Naive thymus-derived CD4-positive, alpha-beta T cell (primary cell): ENCODE measurements at regions not wholly inside any gene's neighbourhood (a gene's known extent, or its start where the extent isn't known, plus 50 kb on each side); places are given as distances from the start of the nearest gene placed in this dataset.

Experiments used
- ATAC-seq: fragments of 150-1000 bp; cut with Tn5 transposase; 2 replicates; pipeline ENCODE4 v1.10.0; 2021; ENCODE audit warnings: mild to moderate bottlenecking, moderate library complexity
- CTCF ChIA-PET: fragments of 350-600 bp; sonication (Branson Sonifier 250); formaldehyde crosslinking; loops from one replicate; lab custom pipeline; 2021; ENCODE audit warnings: antibody characterized with exemption; lab: Charles Lee
- POLR2A ChIA-PET: fragments of 350-600 bp; sonication (Branson Sonifier 250); formaldehyde crosslinking; loops from one replicate; lab custom pipeline; 2021; ENCODE audit warnings: antibody characterized with exemption, inconsistent platforms; lab: Charles Lee
- DNase-seq, 9 donors: peaks; one replicate each; pipeline versions ENCODE4 v3.0.0 to v3.0.0-alpha.2; 2020 to 2022; ENCODE audit warnings: mixed read lengths in 1 of 9
- H3K27ac ChIP-seq: one replicate; pipeline ENCODE4 v1.7.0; 2013; ENCODE audit warnings: mild to moderate bottlenecking, low read depth, low read length, moderate library complexity
- H3K27me3 ChIP-seq, 2 donors: one replicate each; pipeline ENCODE4 v1.7.0; 2013; ENCODE audit warnings: low read length in 2 of 2, mild to moderate bottlenecking in 2 of 2, moderate library complexity in 2 of 2; ENCODE audit not compliant: control insufficient read depth in 2 of 2, insufficient read depth in 2 of 2
- H3K36me3 ChIP-seq, 3 experiments: 1 replicate in 2 of 3; 2 replicates in 1 of 3; pipeline ENCODE4 v1.7.0; 2013; ENCODE audit warnings: low read length in 3 of 3, mild to moderate bottlenecking in 3 of 3, moderate library complexity in 1 of 3; ENCODE audit not compliant: insufficient read depth in 3 of 3, control insufficient read depth in 2 of 3
- H3K4me1 ChIP-seq, 2 donors: one replicate each; pipeline ENCODE4 v1.7.0; 2013; ENCODE audit warnings: low read length in 2 of 2, mild to moderate bottlenecking in 2 of 2, moderate library complexity in 1 of 2; ENCODE audit not compliant: control insufficient read depth in 2 of 2, insufficient read depth in 2 of 2
- H3K4me3 ChIP-seq: 2 replicates; pipeline ENCODE4 v1.7.0; 2013; ENCODE audit warnings: mild to moderate bottlenecking, low read length
- H3K9me3 ChIP-seq, 3 experiments: 1 replicate in 2 of 3; 2 replicates in 1 of 3; pipeline ENCODE4 v1.7.0; 2013; ENCODE audit warnings: low read length in 3 of 3; ENCODE audit not compliant: control insufficient read depth in 2 of 3
- H3K27ac Mint-ChIP-seq, 9 donors: one replicate each; pipeline ENCODE4 v1.8.0; 2020 to 2022; ENCODE audit warnings: mixed read lengths in 9 of 9, mild to moderate bottlenecking in 8 of 9, moderate library complexity in 5 of 9, inconsistent platforms in 2 of 9
- H3K27me3 Mint-ChIP-seq, 5 donors: one replicate each; pipeline ENCODE4 v1.8.0; 2021 to 2022; ENCODE audit warnings: mixed read lengths in 5 of 5, mild to moderate bottlenecking in 1 of 5
- H3K36me3 Mint-ChIP-seq, 5 donors: one replicate each; pipeline ENCODE4 v1.8.0; 2020 to 2022; ENCODE audit warnings: mixed read lengths in 5 of 5, mild to moderate bottlenecking in 3 of 5, inconsistent platforms in 1 of 5
- H3K4me1 Mint-ChIP-seq, 7 donors: one replicate each; pipeline ENCODE4 v1.8.0; 2020 to 2022; ENCODE audit warnings: mixed read lengths in 7 of 7, mild to moderate bottlenecking in 3 of 7, inconsistent platforms in 1 of 7
- H3K4me3 Mint-ChIP-seq, 10 donors: one replicate each; pipeline ENCODE4 v1.8.0; 2020 to 2022; ENCODE audit warnings: mild to moderate bottlenecking in 10 of 10, mixed read lengths in 10 of 10, moderate library complexity in 6 of 10, inconsistent platforms in 2 of 10
- H3K9me3 Mint-ChIP-seq, 11 donors: one replicate each; pipeline ENCODE4 v1.8.0; 2020 to 2022; ENCODE audit warnings: mixed read lengths in 11 of 11, mild to moderate bottlenecking in 4 of 11, inconsistent platforms in 1 of 11, moderate library complexity in 1 of 11
- intact Hi-C, 2 donors: fragments of 100-400 bp; cut with micrococcal nuclease; formaldehyde crosslinking; loops; one replicate each; pipeline ENCODE4 v1.15.1; 2023

DNA sequence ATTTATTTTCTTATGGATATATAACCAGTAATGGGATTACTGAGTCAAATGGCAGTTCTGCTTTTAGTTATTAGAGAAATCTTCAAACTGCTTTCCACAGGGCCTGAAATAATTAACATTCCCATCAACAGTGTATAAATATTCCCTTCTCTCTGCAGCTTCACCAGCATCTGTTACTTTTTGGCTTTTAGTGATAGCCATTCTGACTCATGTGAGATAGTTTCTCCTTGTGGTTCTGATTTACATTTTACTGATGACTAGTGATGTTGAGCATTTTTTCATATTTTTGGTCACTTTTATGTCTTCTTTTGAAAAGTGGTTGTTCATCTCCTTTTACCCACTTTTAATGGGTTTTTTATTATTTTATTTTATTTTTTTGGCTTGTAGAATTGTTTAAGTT, 1290.3 kb upstream of the CDH9 start:
- no peaks in the 10 kb centered on the region for H3K4me1 Mint-ChIP-seq
- DNase-seq (no peak), ATAC-seq (no peak)
- ChIA-PET CTCF (no interaction called here), POLR2A (no interaction called here)
- Histone ChIP-seq H3K36me3 (no peaks in the 10 kb centered on the region), H3K9me3 (peaks cover 0 to 4% (median 0%) of the 10 kb centered on the region in 3 experiments), H3K4me3 (no peak overlapping the region), H3K27ac (no peak overlapping the region), H3K27me3 (no peaks in the 10 kb centered on the region), H3K4me1 (no peaks in the 10 kb centered on the region)
- H3K27me3 Mint-ChIP-seq: no peaks in the 10 kb centered on the region
- no peak overlapping the region for H3K4me3 Mint-ChIP-seq
- no peaks in the 10 kb centered on the region for H3K36me3 Mint-ChIP-seq
- H3K27ac Mint-ChIP-seq: no peak overlapping the region
- H3K9me3 Mint-ChIP-seq: peaks cover 0 to 37% (median 15%) of the 10 kb centered on the region in 11 donors
- intact Hi-C loops: no loop called here

GRCh38 chr5:28324174-28324573, 1285.8 kb upstream of the CDH9 start:
- Mint-ChIP-seq H3K27ac (no peak overlapping the region), H3K27me3 (no peaks in the 10 kb centered on the region), H3K9me3 (peaks cover 0 to 23% (median 4%) of the 10 kb centered on the region in 11 donors), H3K4me3 (no peak overlapping the region), H3K4me1 (no peaks in the 10 kb centered on the region), H3K36me3 (no peaks in the 10 kb centered on the region)
- H3K4me3 ChIP-seq: no peak overlapping the region
- no peak overlapping the region for H3K27ac ChIP-seq
- ATAC-seq (no peak), DNase-seq (no peak)
- no peaks in the 10 kb centered on the region for H3K36me3 ChIP-seq
- no peaks in the 10 kb centered on the region for H3K27me3 ChIP-seq
- no peaks in the 10 kb centered on the region for H3K9me3 ChIP-seq
- intact Hi-C loops: no loop called here
- H3K4me1 ChIP-seq: no peaks in the 10 kb centered on the region
- CTCF ChIA-PET: no interaction called here
- POLR2A ChIA-PET: no interaction called here

- Mint-ChIP-seq H3K36me3 (no peaks in the 10 kb centered on the region), H3K27me3 (no peaks in the 10 kb centered on the region), H3K4me3 (no peak overlapping the region), H3K9me3 (peaks cover 0 to 17% (median 6%) of the 10 kb centered on the region in 11 donors), H3K4me1 (no peaks in the 10 kb centered on the region), H3K27ac (no peak overlapping the region)
- DNase-seq (no peak), ATAC-seq (no peak)
- Histone ChIP-seq H3K4me1 (no peaks in the 10 kb centered on the region), H3K4me3 (no peak overlapping the region), H3K36me3 (no peaks in the 10 kb centered on the region), H3K27me3 (no peaks in the 10 kb centered on the region), H3K9me3 (no peaks in the 10 kb centered on the region), H3K27ac (no peak overlapping the region)
- intact Hi-C loops: no loop called here
- ChIA-PET CTCF (no interaction called here), POLR2A (no interaction called here)
Measured at GRCh38 chr5:28313953-28314352, 1275.6 kb upstream of the CDH9 start.

GRCh38 chr5:28313321-28313951, 1275.0 kb upstream of the CDH9 start:
- H3K27ac ChIP-seq: no peak overlapping the region
- H3K4me1 Mint-ChIP-seq: no peaks in the 10 kb centered on the region
- no peaks in the 10 kb centered on the region for H3K27me3 ChIP-seq
- H3K36me3 ChIP-seq: no peaks in the 10 kb centered on the region
- H3K4me3 ChIP-seq: no peak overlapping the region
- no peak overlapping the region for H3K27ac Mint-ChIP-seq
- H3K4me1 ChIP-seq: no peaks in the 10 kb centered on the region
- intact Hi-C loops: no loop called here
- H3K27me3 Mint-ChIP-seq: no peaks in the 10 kb centered on the region
- ATAC-seq: no peak
- no peaks in the 10 kb centered on the region for H3K36me3 Mint-ChIP-seq
- no peak for DNase-seq
- no peak overlapping the region for H3K4me3 Mint-ChIP-seq
- no peaks in the 10 kb centered on the region for H3K9me3 ChIP-seq
- peaks cover 0 to 12% (median 4%) of the 10 kb centered on the region in 11 donors for H3K9me3 Mint-ChIP-seq
- ChIA-PET POLR2A (no interaction called here), CTCF (no interaction called here)

GRCh38 chr5:28310696-28311095, 1272.3 kb upstream of the CDH9 start:
- intact Hi-C loops: no loop called here
- H3K36me3 ChIP-seq: no peaks in the 10 kb centered on the region
- Mint-ChIP-seq H3K4me1 (no peaks in the 10 kb centered on the region), H3K27me3 (no peaks in the 10 kb centered on the region), H3K9me3 (peaks cover 0 to 16% (median 2%) of the 10 kb centered on the region in 11 donors), H3K4me3 (no peak overlapping the region), H3K36me3 (no peaks in the 10 kb centered on the region), H3K27ac (no peak overlapping the region)
- ChIA-PET POLR2A (no interaction called here), CTCF (no interaction called here)
- no peaks in the 10 kb centered on the region for H3K4me1 ChIP-seq
- ATAC-seq (no peak), DNase-seq (no peak)
- no peak overlapping the region for H3K27ac ChIP-seq
- H3K9me3 ChIP-seq: no peaks in the 10 kb centered on the region
- H3K27me3 ChIP-seq: no peaks in the 10 kb centered on the region
- no peak overlapping the region for H3K4me3 ChIP-seq

- intact Hi-C loops: no loop called here
- Mint-ChIP-seq H3K9me3 (peaks cover 0 to 19% (median 6%) of the 10 kb centered on the region in 11 donors), H3K4me3 (no peak overlapping the region), H3K4me1 (no peaks in the 10 kb centered on the region), H3K27ac (no peak overlapping the region), H3K27me3 (no peaks in the 10 kb centered on the region), H3K36me3 (no peaks in the 10 kb centered on the region)
- H3K9me3 ChIP-seq: no peaks in the 10 kb centered on the region
- H3K4me1 ChIP-seq: no peaks in the 10 kb centered on the region
- DNase-seq: no peak
- no peaks in the 10 kb centered on the region for H3K36me3 ChIP-seq
- no peak overlapping the region for H3K27ac ChIP-seq
- no peak for ATAC-seq
- H3K27me3 ChIP-seq: no peaks in the 10 kb centered on the region
- CTCF ChIA-PET: no interaction called here
- no peak overlapping the region for H3K4me3 ChIP-seq
- POLR2A ChIA-PET: no interaction called here
Measured at GRCh38 chr5:28305891-28306290, 1267.5 kb upstream of the CDH9 start.

- ChIA-PET POLR2A (no interaction called here), CTCF (no interaction called here)
- no peaks in the 10 kb centered on the region for H3K36me3 Mint-ChIP-seq
- Histone ChIP-seq H3K4me3 (no peak overlapping the region), H3K36me3 (no peaks in the 10 kb centered on the region), H3K27me3 (no peaks in the 10 kb centered on the region), H3K9me3 (no peaks in the 10 kb centered on the region), H3K4me1 (no peaks in the 10 kb centered on the region), H3K27ac (no peak overlapping the region)
- intact Hi-C loops: no loop called here
- DNase-seq: no peak
- no peaks in the 10 kb centered on the region for H3K4me1 Mint-ChIP-seq
- H3K27me3 Mint-ChIP-seq: no peaks in the 10 kb centered on the region
- H3K9me3 Mint-ChIP-seq: peaks cover 0 to 29% (median 9%) of the 10 kb centered on the region in 11 donors
- no peak overlapping the region for H3K4me3 Mint-ChIP-seq
- ATAC-seq: no peak
- H3K27ac Mint-ChIP-seq: no peak overlapping the region
Measured at GRCh38 chr5:28301712-28302111, 1263.3 kb upstream of the CDH9 start.
